HCT116 (cell line): ENCODE measurements at regions not wholly inside any gene's neighbourhood (a gene's known extent, or its start where the extent isn't known, plus 50 kb on each side); places are given as distances from the start of the nearest gene placed in this dataset.

Experiments used
- ATAC-seq: fragments of 200-7000 bp; cut with Tn5 transposase; 2 replicates; pipeline ENCODE4 v1.9.1; 2020; ENCODE audit warnings: mild to moderate bottlenecking, moderate library complexity
- BruUV-seq: library from RNA; stranded (reverse); fragments of 400-500 nt; replicated peaks from 2 replicates; lab custom pipeline; 2021; lab: Mats Ljungman, UMichigan
- CTCF ChIA-PET: fragments of 300-600 bp; sonication (Branson Sonifier 250); formaldehyde crosslinking; loops from one replicate; lab custom pipeline; 2021; ENCODE audit warnings: antibody characterized with exemption; lab: Charles Lee
- POLR2A ChIA-PET: fragments of 300-600, 350-600 bp; sonication (Branson Sonifier 250); formaldehyde crosslinking; loops from one replicate; lab custom pipeline; 2021; ENCODE audit warnings: antibody characterized with exemption; lab: Charles Lee
- RAD21 ChIA-PET, 2 experiments: fragments of 300-600 bp; sonication (Branson Sonifier 250); formaldehyde crosslinking; loops; one replicate each; lab custom pipeline; 2023; ENCODE audit warnings: low total read pairs in 2 of 2; ENCODE audit not compliant: uncharacterized antibody in 2 of 2, unreplicated experiment in 2 of 2, low non-redundant PET in 1 of 2; lab: Charles Lee
- DNase-seq: peaks from one replicate; pipeline ENCODE4 v3.0.0-alpha.2; 2010; ENCODE audit warnings: low read depth, low spot score
- H2AFZ ChIP-seq: fragments of 200-600 bp; shearing (Covaris generic), sonication (generic); 2 replicates; pipeline ENCODE4 v1.6.1; 2017; ENCODE audit warnings: low read depth, mixed run types, mixed read lengths, antibody characterized with exemption, low read length; ENCODE audit not compliant: poor library complexity, severe bottlenecking
- H3K27ac ChIP-seq: 2 replicates; pipeline ENCODE4 v1.5.1; 2012; ENCODE audit warnings: low read depth, low read length
- H3K27me3 ChIP-seq: fragments of 200-600 bp; sonication (generic); 2 replicates; pipeline ENCODE4 v1.6.1; 2016; ENCODE audit warnings: mixed run types, low read length, mixed read lengths; ENCODE audit not compliant: insufficient read depth
- H3K36me3 ChIP-seq, 2 experiments: fragments of 200-500 bp in 1 of 2; fragments of 200-600 bp in 1 of 2; sonication (Bioruptor generic) in 1 of 2; sonication (generic) in 1 of 2; 2 replicates each; pipeline versions ENCODE4 v1.5.1 to v1.6.1; 2014 to 2016; ENCODE audit warnings: low read length in 2 of 2, inconsistent platforms in 1 of 2, mixed read lengths in 1 of 2, mixed run types in 1 of 2; ENCODE audit not compliant: insufficient read depth in 2 of 2, control insufficient read depth in 1 of 2
- H3K4me1 ChIP-seq, 2 experiments: fragments of 200-600 bp in 1 of 2; sonication (generic) in 1 of 2; 2 replicates each; pipeline versions ENCODE4 v1.5.1 to v1.6.1; 2012 to 2017; ENCODE audit warnings: low read length in 2 of 2, inconsistent platforms in 1 of 2, mild to moderate bottlenecking in 1 of 2, mixed read lengths in 1 of 2, mixed run types in 1 of 2, moderate library complexity in 1 of 2; ENCODE audit not compliant: insufficient read depth in 2 of 2, control insufficient read depth in 1 of 2
- H3K4me2 ChIP-seq: fragments of 200-600 bp; sonication (generic); 2 replicates; pipeline ENCODE4 v1.6.1; 2017; ENCODE audit warnings: mixed run types, low read length, mixed read lengths
- H3K4me3 ChIP-seq, 2 experiments: fragments of 200-600 bp in 1 of 2; sonication (generic) in 1 of 2; replicated peaks in 1 of 2; 2 replicates each; pipeline ENCODE4 v1.5.1; 2011 to 2016; ENCODE audit warnings: low read length in 2 of 2, control low read depth in 1 of 2, low read depth in 1 of 2, mild to moderate bottlenecking in 1 of 2, mixed read lengths in 1 of 2, mixed run types in 1 of 2
- H3K79me2 ChIP-seq: fragments of 200-600 bp; sonication (generic); 2 replicates; pipeline ENCODE4 v1.6.1; 2017; ENCODE audit warnings: mild to moderate bottlenecking, mixed run types, low read length, moderate library complexity, mixed read lengths; ENCODE audit not compliant: insufficient read depth
- H3K9ac ChIP-seq: fragments of 200-600 bp; sonication (generic); 2 replicates; pipeline ENCODE4 v1.6.1; 2016; ENCODE audit warnings: low read length, mixed read lengths
- H3K9me2 ChIP-seq: fragments of 200-600 bp; sonication (generic), shearing (Covaris generic); 2 replicates; pipeline ENCODE4 v1.6.1; 2017; ENCODE audit warnings: mixed run types, mild to moderate bottlenecking, moderate library complexity; ENCODE audit not compliant: insufficient read depth
- H3K9me3 ChIP-seq, 2 experiments: fragments of 200-500 bp in 1 of 2; fragments of 200-600 bp in 1 of 2; sonication (Bioruptor generic) in 1 of 2; sonication (generic) in 1 of 2; 2 replicates each; pipeline ENCODE4 v1.6.1; 2014 to 2017; ENCODE audit warnings: low read length in 2 of 2, mixed read lengths in 2 of 2, inconsistent platforms in 1 of 2, low read depth in 1 of 2, mild to moderate bottlenecking in 1 of 2, mixed run types in 1 of 2, moderate library complexity in 1 of 2; ENCODE audit not compliant: control insufficient read depth in 1 of 2, insufficient read depth in 1 of 2
- H4K20me1 ChIP-seq: fragments of 200-600 bp; sonication (generic), shearing (Covaris generic); 2 replicates; pipeline ENCODE4 v1.6.1; 2017; ENCODE audit warnings: mixed run types, mild to moderate bottlenecking, moderate library complexity; ENCODE audit not compliant: insufficient read depth
- CBX3 ChIP-seq: IDR thresholded peaks from 2 replicates; pipeline ENCODE4 v1.6.1; 2012; ENCODE audit warnings: low read depth
- ELF1 ChIP-seq: IDR thresholded peaks from 2 replicates; pipeline ENCODE4 v1.6.1; 2012; ENCODE audit warnings: low read depth, borderline replicate concordance
- JUND ChIP-seq: IDR thresholded peaks from 2 replicates; pipeline ENCODE4 v1.6.1; 2012
- RAD21 ChIP-seq: IDR thresholded peaks from 2 replicates; pipeline ENCODE4 v1.6.1; 2012; ENCODE audit warnings: low read depth, mild to moderate bottlenecking
- SRF ChIP-seq: IDR thresholded peaks from 2 replicates; pipeline ENCODE4 v1.6.1; 2012; ENCODE audit warnings: low read depth
- TCF7L2 ChIP-seq: IDR thresholded peaks from 2 replicates; pipeline ENCODE4 v1.7.0; 2011; ENCODE audit warnings: borderline replicate concordance, inconsistent platforms; ENCODE audit not compliant: insufficient read depth, insufficient read length; ENCODE audit errors: extremely low read depth
- YY1 ChIP-seq: IDR thresholded peaks from 2 replicates; pipeline ENCODE4 v1.6.1; 2011; ENCODE audit warnings: low read length, low read depth, moderate library complexity, mild to moderate bottlenecking; ENCODE audit not compliant: insufficient replicate concordance; ENCODE audit errors: extremely low read depth
- ZNF274 ChIP-seq: fragments of 200-500 bp; sonication (Bioruptor generic); IDR thresholded peaks from 2 replicates; pipeline ENCODE4 v1.6.1; 2014; ENCODE audit warnings: mild to moderate bottlenecking, low read depth, low read length, inconsistent platforms
- intact Hi-C: fragments of 100-400 bp; cut with micrococcal nuclease; formaldehyde crosslinking; loops from 2 replicates; pipeline ENCODE4 v1.10.0; 2022
- TF ChIP-seq, protein P1 (sequence below): IDR thresholded peaks from 2 replicates; pipeline ENCODE4 v1.6.1; 2012
- TF ChIP-seq, protein P2 (sequence below): IDR thresholded peaks from 2 replicates; pipeline ENCODE4 v1.6.1; 2012

DNA sequence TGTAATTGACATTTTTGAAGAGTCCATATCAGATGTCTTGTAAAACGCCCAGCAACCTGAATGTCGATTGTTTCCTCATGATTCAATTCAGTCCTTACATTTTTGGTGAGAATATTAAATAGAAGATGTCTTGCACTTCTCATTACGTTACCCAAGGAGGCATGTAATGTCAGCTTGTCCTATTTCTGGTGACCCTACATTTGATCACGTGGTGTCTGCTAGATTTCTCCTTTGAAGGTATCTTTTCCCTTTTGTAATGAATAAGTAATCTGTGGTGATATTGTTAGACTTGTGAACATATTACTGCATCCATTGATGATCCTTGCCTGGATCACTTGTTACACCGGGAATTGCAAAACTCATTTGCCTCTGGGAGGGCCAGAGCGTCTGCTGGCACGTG, 87.6 kb upstream of the DISP3 start:
- no peaks in the 10 kb centered on the region for H4K20me1 ChIP-seq
- TF ChIP-seq RAD21 = no peak
- TF ChIP-seq SRF = no peak
- TF ChIP-seq TCF7L2 = no peak
- TF ChIP-seq ELF1 = no peak
- no peak for TF ChIP-seq ZNF274
- TF ChIP-seq, protein P1, sequence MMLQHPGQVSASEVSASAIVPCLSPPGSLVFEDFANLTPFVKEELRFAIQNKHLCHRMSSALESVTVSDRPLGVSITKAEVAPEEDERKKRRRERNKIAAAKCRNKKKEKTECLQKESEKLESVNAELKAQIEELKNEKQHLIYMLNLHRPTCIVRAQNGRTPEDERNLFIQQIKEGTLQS = no peak
- TF ChIP-seq JUND = no peak
- no peak for TF ChIP-seq CBX3
- H3K36me3 ChIP-seq = no peaks in the 10 kb centered on the region
- CTCF ChIA-PET = interaction anchor here (2.1 kb wide), 1 partner anchor 27 kb away, joined by 5 read pairs; no protein-coding TSS in a partner anchor
- H3K9me3 ChIP-seq = no peaks in the 10 kb centered on the region
- no TSS peak for BruUV-seq
- ATAC-seq = no peak
- no peak overlapping the region for H3K27ac ChIP-seq
- H3K4me1 ChIP-seq = peaks cover 0 to 3% of the 10 kb centered on the region in 2 experiments; a peak in 2 of 4 replicates
- no peak overlapping the region for H3K4me3 ChIP-seq
- no peak overlapping the region for H2AFZ ChIP-seq
- peaks cover 38% of the 10 kb centered on the region; the same call in 1 of the 2 replicates for H3K27me3 ChIP-seq
- RAD21 ChIA-PET = no interaction called here
- DNase-seq = no peak
- POLR2A ChIA-PET = no interaction called here
- H3K9me2 ChIP-seq = no peaks in the 10 kb centered on the region
- H3K4me2 ChIP-seq = no peak overlapping the region
- intact Hi-C loops = no loop called here
- no peak overlapping the region for H3K9ac ChIP-seq
- H3K79me2 ChIP-seq = no peaks in the 10 kb centered on the region

DNA sequence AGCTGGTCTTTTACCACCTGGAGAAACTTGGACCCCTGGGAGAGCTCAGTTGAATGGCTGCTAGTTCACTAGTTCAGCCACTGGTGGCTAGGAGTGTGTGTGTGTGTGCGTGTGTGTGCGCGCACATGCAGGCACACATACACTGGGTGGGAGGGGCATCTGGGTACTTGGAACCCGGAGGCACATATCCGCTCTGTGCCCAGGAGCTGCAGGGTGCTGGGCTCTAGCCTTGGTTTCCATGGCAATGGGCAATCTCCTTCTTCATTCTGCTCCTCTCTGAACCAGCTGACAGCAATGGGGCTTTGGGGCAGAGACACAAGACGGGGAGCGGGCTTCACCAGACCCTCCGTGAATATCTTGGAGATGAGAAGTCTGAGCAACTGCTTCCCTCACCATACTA, 87.1 kb upstream of the DISP3 start:
- H3K4me3 ChIP-seq = no peak overlapping the region
- intact Hi-C loops = no loop called here
- no peak overlapping the region for H3K4me2 ChIP-seq
- ChIA-PET CTCF (interaction anchor here (2.1 kb wide), 1 partner anchor 28 kb away, joined by 5 read pairs; no protein-coding TSS in a partner anchor), RAD21 (no interaction called here), POLR2A (no interaction called here)
- no peaks in the 10 kb centered on the region for H3K36me3 ChIP-seq
- no peaks in the 10 kb centered on the region for H4K20me1 ChIP-seq
- no peak overlapping the region for H3K27ac ChIP-seq
- no peak for DNase-seq
- H3K4me1 ChIP-seq = peaks cover 0 to 3% of the 10 kb centered on the region in 2 experiments; a peak in 2 of 4 replicates
- TF ChIP-seq, protein P2, sequence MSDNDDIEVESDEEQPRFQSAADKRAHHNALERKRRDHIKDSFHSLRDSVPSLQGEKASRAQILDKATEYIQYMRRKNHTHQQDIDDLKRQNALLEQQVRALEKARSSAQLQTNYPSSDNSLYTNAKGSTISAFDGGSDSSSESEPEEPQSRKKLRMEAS = no peak
- TF ChIP-seq, protein P1 = no peak
- no peak for TF ChIP-seq YY1
- H3K27me3 ChIP-seq = peaks cover 38% of the 10 kb centered on the region; the same call in 1 of the 2 replicates
- no peak for ATAC-seq
- H3K9me2 ChIP-seq = no peaks in the 10 kb centered on the region
- BruUV-seq = no TSS peak
- no peaks in the 10 kb centered on the region for H3K9me3 ChIP-seq
- H3K9ac ChIP-seq = no peak overlapping the region
- H3K79me2 ChIP-seq = no peaks in the 10 kb centered on the region
- H2AFZ ChIP-seq = no peak overlapping the region
